ENCODE measurements at regions not wholly inside any gene's neighbourhood (a gene's known extent, or its start where the extent isn't known, plus 50 kb on each side); places are given as distances from the start of the nearest gene placed in this dataset.

- Mint-ChIP-seq H3K4me3 (no peak overlapping the region), H3K36me3 (no peaks in the 10 kb centered on the region), H3K9me3 (peaks cover 0 to 27% (median 9%) of the 10 kb centered on the region in 7 donors), H3K27me3 (no peaks in the 10 kb centered on the region), H3K27ac (no peak overlapping the region), H3K4me1 (no peaks in the 10 kb centered on the region)
- ATAC-seq (ENCODE audit: low read depth in 2 of 2), result no peak
- Histone ChIP-seq H3K4me1 (ENCODE audit: control insufficient read depth, insufficient read depth, low read length, poor library complexity, severe bottlenecking) (no peaks in the 10 kb centered on the region), H3K9me3 (ENCODE audit: control insufficient read depth in 2 of 2, low read length in 2 of 2) (peaks cover 2 to 3% of the 10 kb centered on the region in 2 experiments), H3K36me3 (ENCODE audit: control insufficient read depth, insufficient read depth, low read length) (no peaks in the 10 kb centered on the region), H3K4me3 (ENCODE audit: low read depth, low read length) (no peak overlapping the region), H3K27me3 (ENCODE audit: control insufficient read depth, insufficient read depth, low read length) (no peaks in the 10 kb centered on the region), H3K27ac (ENCODE audit: insufficient read depth, low read length, poor library complexity, severe bottlenecking) (no peak overlapping the region)
- no peak for DNase-seq
Observed at GRCh38 chr16:6345090-6345489, 987.6 kb upstream of the RBFOX1 start.

GRCh38 chr16:6343157-6343556, 989.5 kb upstream of the RBFOX1 start:
- no peak for DNase-seq
- Mint-ChIP-seq H3K9me3 (peaks cover 0 to 32% (median 9%) of the 10 kb centered on the region in 7 donors), H3K36me3 (no peaks in the 10 kb centered on the region), H3K27ac (no peak overlapping the region), H3K4me1 (no peaks in the 10 kb centered on the region), H3K4me3 (no peak overlapping the region), H3K27me3 (no peaks in the 10 kb centered on the region)
- no peak for ATAC-seq (ENCODE audit: low read depth in 2 of 2)
- Histone ChIP-seq H3K4me1 (ENCODE audit: control insufficient read depth, insufficient read depth, low read length, poor library complexity, severe bottlenecking) (no peaks in the 10 kb centered on the region), H3K9me3 (ENCODE audit: control insufficient read depth in 2 of 2, low read length in 2 of 2) (peaks cover 2 to 3% of the 10 kb centered on the region in 2 experiments), H3K27ac (ENCODE audit: insufficient read depth, low read length, poor library complexity, severe bottlenecking) (no peak overlapping the region), H3K27me3 (ENCODE audit: control insufficient read depth, insufficient read depth, low read length) (no peaks in the 10 kb centered on the region), H3K36me3 (ENCODE audit: control insufficient read depth, insufficient read depth, low read length) (no peaks in the 10 kb centered on the region), H3K4me3 (ENCODE audit: low read depth, low read length) (no peak overlapping the region)

DNA sequence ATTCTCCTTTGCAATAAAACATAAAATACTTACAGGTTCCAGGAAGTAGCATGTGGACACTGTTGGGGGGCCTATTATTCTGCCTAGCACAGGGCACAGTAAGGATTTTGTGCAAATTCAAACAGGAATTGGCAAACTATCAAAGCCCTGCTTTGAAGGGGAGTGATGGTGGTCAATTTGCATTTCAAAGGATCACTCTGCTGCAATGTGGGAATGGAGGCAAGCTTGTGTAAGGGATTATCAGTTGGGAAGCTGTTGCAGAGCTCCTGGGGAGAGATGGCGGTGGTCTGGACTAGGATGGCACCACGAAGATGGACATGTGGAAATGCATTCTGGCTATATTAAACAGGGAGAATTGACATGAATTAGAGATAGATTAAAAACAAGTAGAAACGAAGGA, 990.7 kb upstream of the RBFOX1 start:
- Mint-ChIP-seq H3K9me3 (peaks cover 0 to 31% (median 9%) of the 10 kb centered on the region in 7 donors), H3K36me3 (no peaks in the 10 kb centered on the region), H3K27ac (no peak overlapping the region), H3K4me1 (no peaks in the 10 kb centered on the region), H3K27me3 (no peaks in the 10 kb centered on the region), H3K4me3 (no peak overlapping the region)
- Histone ChIP-seq H3K4me3 (ENCODE audit: low read depth, low read length) (no peak overlapping the region), H3K27me3 (ENCODE audit: control insufficient read depth, insufficient read depth, low read length) (no peaks in the 10 kb centered on the region), H3K36me3 (ENCODE audit: control insufficient read depth, insufficient read depth, low read length) (no peaks in the 10 kb centered on the region), H3K27ac (ENCODE audit: insufficient read depth, low read length, poor library complexity, severe bottlenecking) (no peak overlapping the region), H3K4me1 (ENCODE audit: control insufficient read depth, insufficient read depth, low read length, poor library complexity, severe bottlenecking) (no peaks in the 10 kb centered on the region), H3K9me3 (ENCODE audit: control insufficient read depth in 2 of 2, low read length in 2 of 2) (peaks cover 0 to 2% of the 10 kb centered on the region in 2 experiments)
- ATAC-seq (ENCODE audit: low read depth in 2 of 2), result no peak
- no peak for DNase-seq

- Mint-ChIP-seq H3K27ac (no peak overlapping the region), H3K36me3 (no peaks in the 10 kb centered on the region), H3K4me3 (no peak overlapping the region), H3K27me3 (no peaks in the 10 kb centered on the region), H3K9me3 (peaks cover 0 to 22% (median 8%) of the 10 kb centered on the region in 7 donors), H3K4me1 (no peaks in the 10 kb centered on the region)
- no peak for ATAC-seq (ENCODE audit: low read depth in 2 of 2)
- H3K36me3 ChIP-seq (ENCODE audit: control insufficient read depth, insufficient read depth, low read length), result no peaks in the 10 kb centered on the region
- no peak overlapping the region for H3K27ac ChIP-seq (ENCODE audit: insufficient read depth, low read length, poor library complexity, severe bottlenecking)
- H3K9me3 ChIP-seq (ENCODE audit: control insufficient read depth in 2 of 2, low read length in 2 of 2), result peaks cover 0 to under 1% of the 10 kb centered on the region in 2 experiments
- no peaks in the 10 kb centered on the region for H3K4me1 ChIP-seq (ENCODE audit: control insufficient read depth, insufficient read depth, low read length, poor library complexity, severe bottlenecking)
- no peak overlapping the region for H3K4me3 ChIP-seq (ENCODE audit: low read depth, low read length)
- peak in 1 of 3 donors; percentile 2 for DNase-seq
- H3K27me3 ChIP-seq (ENCODE audit: control insufficient read depth, insufficient read depth, low read length), result no peaks in the 10 kb centered on the region
Observed at GRCh38 chr16:6335072-6335471, 997.6 kb upstream of the RBFOX1 start.

- H3K27ac ChIP-seq (ENCODE audit: insufficient read depth, low read length, poor library complexity, severe bottlenecking), result no peak overlapping the region
- Mint-ChIP-seq H3K4me3 (no peak overlapping the region), H3K36me3 (no peaks in the 10 kb centered on the region), H3K4me1 (no peaks in the 10 kb centered on the region), H3K27me3 (no peaks in the 10 kb centered on the region), H3K9me3 (peaks cover 3 to 16% (median 8%) of the 10 kb centered on the region in 7 donors), H3K27ac (no peak overlapping the region)
- H3K4me3 ChIP-seq (ENCODE audit: low read depth, low read length), result no peak overlapping the region
- H3K9me3 ChIP-seq (ENCODE audit: control insufficient read depth in 2 of 2, low read length in 2 of 2), result peaks cover 0 to 3% of the 10 kb centered on the region in 2 experiments
- H3K36me3 ChIP-seq (ENCODE audit: control insufficient read depth, insufficient read depth, low read length), result no peaks in the 10 kb centered on the region
- no peak for ATAC-seq (ENCODE audit: low read depth in 2 of 2)
- DNase-seq, result no peak
- H3K27me3 ChIP-seq (ENCODE audit: control insufficient read depth, insufficient read depth, low read length), result no peaks in the 10 kb centered on the region
- no peaks in the 10 kb centered on the region for H3K4me1 ChIP-seq (ENCODE audit: control insufficient read depth, insufficient read depth, low read length, poor library complexity, severe bottlenecking)
Observed at GRCh38 chr16:6331770-6332169, 1000.9 kb upstream of the RBFOX1 start.

DNA sequence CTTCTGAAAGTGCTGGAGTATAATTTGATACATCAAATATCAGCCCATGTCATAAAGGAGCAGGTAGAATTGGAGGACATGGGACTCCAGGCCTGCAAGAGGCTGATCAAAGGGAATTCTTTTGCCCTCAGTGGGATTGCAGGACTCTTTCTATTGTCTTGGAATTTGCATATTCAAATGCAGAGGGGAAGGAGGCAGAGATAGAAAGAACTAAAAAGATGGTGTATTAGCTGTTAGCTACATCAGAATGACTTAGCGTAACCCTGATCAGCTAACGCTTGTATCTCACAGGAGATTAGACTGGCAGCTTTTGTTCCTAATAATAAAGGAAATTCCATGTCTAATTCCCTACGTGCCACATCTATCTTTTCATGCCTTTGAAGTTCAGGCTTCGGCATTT, 1014.7 kb upstream of the RBFOX1 start:
- Histone ChIP-seq H3K27me3 (ENCODE audit: control insufficient read depth, insufficient read depth, low read length) (no peaks in the 10 kb centered on the region), H3K36me3 (ENCODE audit: control insufficient read depth, insufficient read depth, low read length) (no peaks in the 10 kb centered on the region), H3K4me3 (ENCODE audit: low read depth, low read length) (no peak overlapping the region), H3K4me1 (ENCODE audit: control insufficient read depth, insufficient read depth, low read length, poor library complexity, severe bottlenecking) (no peaks in the 10 kb centered on the region), H3K9me3 (ENCODE audit: control insufficient read depth in 2 of 2, low read length in 2 of 2) (no peaks in the 10 kb centered on the region), H3K27ac (ENCODE audit: insufficient read depth, low read length, poor library complexity, severe bottlenecking) (no peak overlapping the region)
- Mint-ChIP-seq H3K4me3 (no peak overlapping the region), H3K27ac (no peak overlapping the region), H3K9me3 (peaks cover 0 to 13% (median 13%) of the 10 kb centered on the region in 7 donors), H3K27me3 (no peaks in the 10 kb centered on the region), H3K36me3 (no peaks in the 10 kb centered on the region), H3K4me1 (no peaks in the 10 kb centered on the region)
- no peak for ATAC-seq (ENCODE audit: low read depth in 2 of 2)
- no peak for DNase-seq

GRCh38 chr16:6309271-6309670, 1023.4 kb upstream of the RBFOX1 start:
- Histone ChIP-seq H3K36me3 (ENCODE audit: control insufficient read depth, insufficient read depth, low read length) (no peaks in the 10 kb centered on the region), H3K4me1 (ENCODE audit: control insufficient read depth, insufficient read depth, low read length, poor library complexity, severe bottlenecking) (no peaks in the 10 kb centered on the region), H3K9me3 (ENCODE audit: control insufficient read depth in 2 of 2, low read length in 2 of 2) (peaks cover 0 to 3% of the 10 kb centered on the region in 2 experiments), H3K27ac (ENCODE audit: insufficient read depth, low read length, poor library complexity, severe bottlenecking) (no peak overlapping the region), H3K4me3 (ENCODE audit: low read depth, low read length) (no peak overlapping the region), H3K27me3 (ENCODE audit: control insufficient read depth, insufficient read depth, low read length) (no peaks in the 10 kb centered on the region)
- DNase-seq, result no peak
- H3K4me3 Mint-ChIP-seq, result no peak overlapping the region
- no peak for ATAC-seq (ENCODE audit: low read depth in 2 of 2)
- H3K4me1 Mint-ChIP-seq, result no peaks in the 10 kb centered on the region
- H3K27ac Mint-ChIP-seq, result no peak overlapping the region
- peaks cover 0 to 15% (median 6%) of the 10 kb centered on the region in 7 donors for H3K9me3 Mint-ChIP-seq
- no peaks in the 10 kb centered on the region for H3K27me3 Mint-ChIP-seq
- H3K36me3 Mint-ChIP-seq, result no peaks in the 10 kb centered on the region

DNA sequence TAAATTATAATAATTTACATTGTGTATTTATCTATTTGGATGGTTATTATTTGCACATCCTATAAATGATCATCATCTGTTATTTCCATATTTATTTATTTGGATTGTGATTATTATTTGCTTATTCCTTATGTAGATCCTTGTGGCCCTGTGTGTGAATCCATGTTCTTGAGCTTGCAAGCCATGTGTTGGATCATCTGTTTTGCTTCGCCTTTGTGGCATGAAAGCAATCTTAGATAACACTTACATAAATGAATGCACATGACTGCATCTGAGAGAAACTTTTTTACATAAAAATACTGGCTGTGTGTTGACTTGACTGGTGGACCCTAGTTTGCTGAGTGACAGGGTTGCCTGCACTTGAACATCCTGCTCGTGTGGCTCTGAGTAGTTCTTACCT, 1024.5 kb upstream of the RBFOX1 start:
- Histone ChIP-seq H3K4me1 (ENCODE audit: control insufficient read depth, insufficient read depth, low read length, poor library complexity, severe bottlenecking) (no peaks in the 10 kb centered on the region), H3K4me3 (ENCODE audit: low read depth, low read length) (no peak overlapping the region), H3K27ac (ENCODE audit: insufficient read depth, low read length, poor library complexity, severe bottlenecking) (no peak overlapping the region), H3K9me3 (ENCODE audit: control insufficient read depth in 2 of 2, low read length in 2 of 2) (peaks cover 0 to 3% of the 10 kb centered on the region in 2 experiments), H3K27me3 (ENCODE audit: control insufficient read depth, insufficient read depth, low read length) (no peaks in the 10 kb centered on the region), H3K36me3 (ENCODE audit: control insufficient read depth, insufficient read depth, low read length) (no peaks in the 10 kb centered on the region)
- no peak for ATAC-seq (ENCODE audit: low read depth in 2 of 2)
- no peak for DNase-seq
- Mint-ChIP-seq H3K4me1 (no peaks in the 10 kb centered on the region), H3K27me3 (no peaks in the 10 kb centered on the region), H3K36me3 (no peaks in the 10 kb centered on the region), H3K9me3 (peaks cover 0 to 15% (median 6%) of the 10 kb centered on the region in 7 donors), H3K4me3 (no peak overlapping the region), H3K27ac (no peak overlapping the region)
